ENCODE measurements at regions not wholly inside any gene's neighbourhood (a gene's known extent, or its start where the extent isn't known, plus 50 kb on each side); places are given as distances from the start of the nearest gene placed in this dataset.
A peak's percentile ranks its signal among the peaks of the same experiment; 100 is the strongest.
"Not testable (repeated sequence)": the region's sequence is repeated elsewhere in the genome, so short reads cannot be mapped to it uniquely, and the experiment has no call there.

DNA sequence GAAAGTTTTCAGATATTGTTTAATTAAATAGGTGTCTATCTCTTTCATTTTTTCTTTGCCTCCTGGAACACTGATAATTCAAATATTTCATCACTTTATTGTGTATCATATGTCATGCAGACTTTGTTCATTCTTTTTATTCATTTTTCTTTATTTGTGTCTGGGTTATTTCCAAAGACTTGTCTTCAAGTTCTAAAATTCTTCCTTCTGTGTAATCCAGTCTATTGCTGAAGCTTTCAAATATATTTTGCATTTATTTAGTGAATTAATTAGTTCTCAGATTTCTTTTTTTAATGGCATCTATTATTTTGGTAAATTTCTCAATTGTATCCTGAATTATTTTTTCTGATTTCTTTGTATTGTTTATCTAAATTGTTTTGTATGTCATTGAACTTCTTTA, 70.1 kb downstream of the ZNF330 start:
- DNase-seq = no peak

DNA sequence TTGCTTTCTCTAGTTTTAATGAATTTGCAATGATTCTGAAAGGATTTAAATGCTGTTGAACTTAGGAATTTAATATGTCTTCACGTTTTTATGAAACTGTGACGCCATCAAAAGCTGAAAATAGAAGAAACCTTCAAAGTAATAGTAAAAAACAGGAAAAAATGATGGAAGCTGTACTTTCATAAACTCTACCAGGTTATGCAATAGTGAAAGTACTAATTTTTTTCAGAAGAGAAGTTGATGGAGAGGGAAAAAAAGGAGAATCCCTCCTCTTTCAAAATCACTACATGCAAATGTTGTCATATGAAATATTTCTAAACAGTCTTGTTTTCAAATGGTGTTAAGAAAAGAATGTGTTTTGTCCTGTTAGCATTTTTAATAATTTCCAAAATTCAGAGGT, 73.6 kb downstream of the ZNF330 start:
- no peak for DNase-seq

DNA sequence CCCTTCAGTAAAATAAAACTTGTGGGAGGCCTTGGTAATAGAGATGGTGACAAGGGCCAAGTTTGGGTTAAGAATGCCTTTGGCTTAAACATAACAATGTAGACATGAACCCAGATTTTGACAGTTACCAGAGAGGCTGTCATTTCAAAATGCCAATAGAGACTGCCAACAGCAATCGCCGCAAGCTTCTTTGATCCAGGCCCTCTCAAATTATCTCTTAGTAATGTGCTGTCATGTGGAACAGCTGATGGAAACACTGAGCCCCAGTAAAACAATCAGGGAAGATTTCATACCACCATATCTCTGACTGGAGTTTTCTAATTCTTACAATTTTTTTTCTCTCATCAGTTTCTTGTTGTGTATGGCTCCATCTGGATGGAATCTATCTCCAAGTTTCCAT, 80.5 kb downstream of the ZNF330 start:
- no peak for DNase-seq

DNA sequence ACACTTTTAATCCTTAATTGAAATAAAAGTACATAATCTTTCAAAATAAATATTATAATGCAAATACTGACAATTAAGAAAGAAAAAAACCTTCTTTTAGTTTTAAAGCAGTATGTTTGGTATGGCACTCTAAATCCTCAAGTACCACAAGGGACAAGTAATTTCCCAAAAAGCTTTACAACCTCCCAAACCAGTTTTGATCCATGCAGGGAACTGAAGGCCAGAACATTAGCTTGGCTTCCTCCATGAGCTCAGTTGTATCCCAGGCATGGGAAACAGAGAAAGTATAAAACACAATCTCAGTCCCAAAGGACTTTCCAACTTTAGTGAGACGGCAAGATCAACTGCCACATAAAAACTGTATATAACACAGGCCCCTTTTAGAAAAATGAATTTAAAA, 82.2 kb downstream of the ZNF330 start:
- no peak for DNase-seq

DNA sequence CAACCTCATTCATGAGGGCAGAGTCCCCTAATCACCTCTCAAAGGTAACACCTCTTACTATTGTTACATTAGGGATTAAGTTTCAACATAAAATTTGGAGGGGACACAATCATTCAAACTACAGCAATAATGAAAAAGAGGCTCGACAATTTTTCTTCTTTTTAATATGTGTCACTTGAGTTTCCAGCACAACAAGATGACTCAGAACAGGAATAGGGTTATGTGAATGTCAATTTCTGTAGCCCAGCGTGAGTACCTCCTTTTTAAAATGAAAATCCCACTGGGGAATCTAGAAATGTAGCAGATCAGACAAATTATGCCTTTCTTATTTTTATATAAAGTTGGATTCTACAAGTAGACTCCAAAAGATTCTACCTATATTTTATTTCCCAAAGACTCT, 83.7 kb downstream of the ZNF330 start:
- no peak for DNase-seq

DNA sequence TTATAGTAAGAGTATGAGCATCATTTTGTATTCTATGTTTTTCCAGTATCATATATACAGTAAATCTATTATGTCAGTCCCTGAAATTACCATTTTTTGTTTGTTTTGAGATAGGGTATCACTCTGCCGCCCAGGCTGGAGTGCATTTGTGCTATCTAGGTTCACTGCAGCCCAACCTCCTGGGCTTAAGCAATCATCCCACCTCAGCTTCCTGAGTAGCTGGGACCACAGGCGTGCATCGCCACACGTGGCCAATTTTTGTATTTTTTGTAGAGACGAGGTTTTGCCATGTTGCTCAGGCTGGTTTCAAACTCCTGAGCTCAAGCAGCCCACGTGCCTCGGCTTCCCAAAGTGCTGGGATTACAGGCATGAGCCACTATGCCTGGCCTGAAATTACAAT, 85.6 kb downstream of the ZNF330 start:
- DNase-seq = no peak

DNA sequence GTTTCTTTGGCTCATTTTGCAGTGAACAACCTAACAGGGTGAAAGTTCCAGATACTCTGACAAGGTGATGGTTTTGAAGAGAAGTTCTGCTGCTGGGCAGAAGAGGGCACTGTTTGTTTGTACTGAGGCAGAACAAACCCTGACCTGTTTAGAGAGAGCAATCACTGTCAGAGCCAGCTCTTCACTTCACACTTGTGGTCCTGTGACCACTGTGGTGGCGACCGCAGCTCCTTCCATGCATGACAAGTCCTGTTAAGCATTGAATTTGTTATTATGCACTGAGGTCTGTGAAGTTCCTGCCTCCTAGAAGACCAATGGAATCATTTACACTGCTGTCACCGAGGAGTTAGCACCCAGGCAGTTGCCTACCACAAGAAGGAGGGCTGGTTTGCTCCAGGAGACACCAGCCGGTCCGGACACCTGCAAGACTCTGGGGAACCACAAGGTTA, 86.6 kb downstream of the ZNF330 start:
- DNase-seq = peak; percentile 35

DNA sequence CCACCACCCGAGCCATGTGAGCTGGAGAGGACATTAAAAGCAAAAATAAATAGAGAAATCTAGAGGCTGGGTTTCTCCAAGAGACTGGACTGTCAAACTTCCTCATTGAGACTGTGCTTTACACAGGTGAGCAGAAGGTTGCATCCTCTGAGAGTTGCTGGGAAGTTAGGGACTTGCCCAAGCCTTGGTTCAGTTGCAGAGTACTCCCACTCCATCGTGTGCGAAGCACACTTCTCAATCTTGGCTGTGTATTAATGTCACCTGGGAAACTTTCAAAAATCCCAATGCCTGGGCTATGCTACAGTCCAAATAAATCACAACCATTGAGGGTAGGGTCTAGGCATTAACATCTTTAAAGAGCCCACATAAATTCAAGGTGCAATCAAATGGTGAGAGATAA, 89.2 kb downstream of the ZNF330 start:
- DNase-seq = no peak

DNA sequence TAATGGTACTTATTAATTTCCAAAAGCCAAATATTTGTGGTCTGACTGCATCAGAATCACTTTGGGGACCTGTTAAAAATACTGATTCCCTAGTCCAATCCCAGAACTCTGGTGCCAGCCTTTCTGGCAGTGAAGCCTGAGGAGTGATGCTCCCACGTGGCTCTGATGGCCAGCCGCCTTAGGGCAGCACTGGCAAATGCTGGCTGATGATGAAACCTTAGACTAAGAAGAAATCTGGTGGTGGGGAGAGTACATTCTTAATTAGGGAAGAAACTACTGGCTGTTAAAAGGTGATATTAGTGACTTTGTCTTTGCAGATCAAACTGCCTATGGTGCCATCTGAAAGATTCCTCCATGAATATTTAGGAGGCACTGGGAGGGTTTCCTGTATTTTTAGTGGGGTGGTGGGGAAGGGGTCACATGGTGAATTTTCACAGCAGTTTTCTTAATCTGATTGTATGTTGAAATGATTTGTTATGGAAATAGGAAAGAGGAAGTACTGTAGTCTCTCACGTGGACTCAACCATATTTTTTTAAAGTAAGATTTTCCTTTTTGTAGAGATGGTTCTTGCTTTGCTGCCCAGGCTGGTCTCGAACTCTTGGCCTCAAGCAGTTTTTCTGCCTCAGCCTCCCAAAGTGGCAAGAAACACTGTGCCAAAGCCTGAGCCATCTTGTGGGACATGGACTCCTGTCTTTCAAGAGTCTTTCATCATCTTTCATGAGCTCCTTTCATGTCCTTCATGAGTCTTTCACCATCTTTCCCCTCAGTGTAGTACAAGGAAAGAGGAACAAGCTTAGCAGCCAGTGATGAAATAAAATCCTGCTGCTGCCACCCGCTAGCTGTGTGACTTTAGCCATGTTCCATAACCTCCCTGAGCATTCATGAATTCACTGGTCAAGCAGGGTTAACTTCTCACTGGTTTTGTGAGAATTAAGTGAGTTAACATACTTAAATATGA, 90.8 kb downstream of the ZNF330 start:
- no peak for DNase-seq

DNA sequence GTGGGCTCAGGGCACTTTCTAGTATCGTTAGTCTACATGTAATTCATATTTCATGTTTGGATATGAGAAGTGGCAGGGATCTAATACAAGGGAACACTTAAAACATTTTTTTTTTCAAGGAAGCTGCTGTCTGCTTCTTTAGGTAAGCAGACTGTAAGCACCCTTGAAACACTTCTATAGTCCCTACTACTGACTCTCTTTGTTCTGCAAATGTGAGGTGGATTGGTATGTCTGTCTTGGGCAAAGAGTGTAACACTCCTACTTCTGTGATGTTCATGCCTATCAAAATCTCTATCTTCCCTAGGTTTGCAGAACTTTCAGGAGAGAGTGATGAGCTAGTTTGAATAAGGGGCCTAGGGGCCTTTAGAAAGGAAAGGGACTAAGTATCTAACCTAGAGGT, 93.9 kb downstream of the ZNF330 start:
- no peak for DNase-seq

DNA sequence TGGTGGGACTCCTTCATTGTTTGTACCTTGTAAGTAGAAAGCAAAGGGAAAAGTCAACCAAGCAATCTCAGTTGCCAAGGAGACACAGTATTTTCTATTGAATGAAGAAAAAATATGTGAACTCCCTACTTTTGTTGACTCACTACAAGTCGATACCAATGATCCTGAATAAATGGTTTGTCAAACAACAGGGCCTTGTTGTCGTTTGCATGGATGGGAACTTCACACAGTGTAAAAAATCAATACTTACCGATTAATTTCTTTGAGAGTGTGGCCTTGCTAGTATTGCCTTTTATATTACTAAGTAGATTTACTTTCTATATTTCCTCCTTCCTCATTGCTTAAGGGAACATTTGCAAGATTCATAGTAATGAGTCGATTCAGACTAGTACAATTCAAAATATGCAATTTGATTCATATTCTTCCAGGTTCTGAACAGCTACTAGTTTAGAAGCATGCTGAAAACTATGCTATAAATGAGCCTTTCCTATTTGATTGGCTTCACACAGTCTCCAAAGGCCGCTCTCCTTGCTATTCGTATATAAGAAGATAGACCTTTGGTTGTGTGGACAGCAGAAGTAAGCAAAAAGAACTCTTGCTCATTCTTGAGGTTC, 108.0 kb downstream of the ZNF330 start:
- DNase-seq = no peak

DNA sequence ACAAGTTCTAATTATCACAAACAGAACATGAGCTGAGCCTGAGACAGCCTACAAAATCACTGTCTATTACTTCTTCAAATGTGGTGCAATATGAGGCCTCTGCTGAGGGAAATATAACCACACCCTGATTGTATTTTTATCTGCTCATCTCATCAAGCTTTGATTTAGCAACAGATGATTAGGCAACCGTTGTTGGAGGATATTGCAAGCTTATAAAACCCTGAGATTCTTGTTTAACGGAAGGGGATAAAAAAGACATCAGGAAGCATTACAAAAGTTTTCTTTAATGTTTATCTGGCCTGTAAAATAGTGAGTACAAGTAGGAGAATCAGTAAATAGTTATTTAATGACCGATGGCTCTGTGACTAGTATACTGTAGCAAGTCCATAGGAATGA, 108.5 kb downstream of the ZNF330 start:
- DNase-seq = no peak

DNA sequence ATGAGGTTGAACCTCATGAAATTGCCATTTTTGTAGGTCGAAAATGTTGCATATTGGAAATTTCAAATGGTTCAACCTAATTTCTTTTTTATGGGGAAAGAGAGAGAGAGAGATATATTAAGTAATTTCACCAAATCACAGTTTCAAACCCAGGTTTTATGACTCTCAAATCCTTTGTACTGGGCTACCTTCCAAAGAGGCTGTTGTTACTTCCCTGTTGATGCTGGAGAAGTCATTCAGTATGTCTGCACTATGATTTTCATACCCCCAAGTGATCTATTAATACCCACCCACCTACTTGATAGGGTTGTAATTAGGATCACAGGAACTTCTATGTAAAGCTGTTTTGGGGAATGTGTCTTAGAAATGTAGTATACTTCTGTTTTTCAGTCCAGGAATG, 109.9 kb downstream of the ZNF330 start:
- no peak for DNase-seq

DNA sequence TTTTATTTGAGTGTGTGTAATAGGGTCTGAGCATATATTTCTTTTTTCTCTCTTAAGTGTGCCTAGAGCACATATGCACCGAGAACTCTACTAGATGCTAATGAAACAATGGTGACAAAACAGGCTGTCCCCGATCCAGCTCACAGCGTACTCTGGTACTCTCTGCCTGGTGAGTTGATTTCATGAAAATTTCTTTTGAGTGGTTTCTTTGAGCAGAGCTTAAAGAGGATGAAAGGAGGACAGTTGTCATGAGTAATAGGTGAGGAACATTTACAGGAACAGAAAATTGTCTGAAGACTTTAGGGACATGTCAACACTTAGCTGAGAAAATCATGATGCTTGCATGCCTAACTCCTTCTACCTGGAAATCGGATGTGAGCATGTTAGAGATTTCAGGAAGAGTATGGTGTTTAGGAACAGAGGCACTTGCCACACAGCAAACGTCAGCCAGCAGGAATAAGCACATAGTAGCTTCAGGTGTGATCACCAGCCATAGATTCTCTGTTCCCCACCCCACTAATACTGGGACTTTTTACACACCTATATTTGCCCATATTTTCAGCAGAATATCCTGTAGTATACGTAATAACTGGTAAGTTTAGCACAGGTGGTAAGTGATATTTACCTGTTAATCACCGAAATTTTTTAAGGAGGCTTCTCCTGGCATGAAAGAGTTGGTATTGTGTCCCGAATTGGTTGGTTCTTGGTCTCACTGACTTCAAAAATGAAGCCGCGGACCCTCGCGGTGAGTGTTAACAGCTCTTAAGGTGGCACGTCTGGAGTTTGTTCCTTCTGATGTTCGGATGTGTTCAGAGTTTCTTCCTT, 111.1 kb downstream of the ZNF330 start:
- DNase-seq = no peak

DNA sequence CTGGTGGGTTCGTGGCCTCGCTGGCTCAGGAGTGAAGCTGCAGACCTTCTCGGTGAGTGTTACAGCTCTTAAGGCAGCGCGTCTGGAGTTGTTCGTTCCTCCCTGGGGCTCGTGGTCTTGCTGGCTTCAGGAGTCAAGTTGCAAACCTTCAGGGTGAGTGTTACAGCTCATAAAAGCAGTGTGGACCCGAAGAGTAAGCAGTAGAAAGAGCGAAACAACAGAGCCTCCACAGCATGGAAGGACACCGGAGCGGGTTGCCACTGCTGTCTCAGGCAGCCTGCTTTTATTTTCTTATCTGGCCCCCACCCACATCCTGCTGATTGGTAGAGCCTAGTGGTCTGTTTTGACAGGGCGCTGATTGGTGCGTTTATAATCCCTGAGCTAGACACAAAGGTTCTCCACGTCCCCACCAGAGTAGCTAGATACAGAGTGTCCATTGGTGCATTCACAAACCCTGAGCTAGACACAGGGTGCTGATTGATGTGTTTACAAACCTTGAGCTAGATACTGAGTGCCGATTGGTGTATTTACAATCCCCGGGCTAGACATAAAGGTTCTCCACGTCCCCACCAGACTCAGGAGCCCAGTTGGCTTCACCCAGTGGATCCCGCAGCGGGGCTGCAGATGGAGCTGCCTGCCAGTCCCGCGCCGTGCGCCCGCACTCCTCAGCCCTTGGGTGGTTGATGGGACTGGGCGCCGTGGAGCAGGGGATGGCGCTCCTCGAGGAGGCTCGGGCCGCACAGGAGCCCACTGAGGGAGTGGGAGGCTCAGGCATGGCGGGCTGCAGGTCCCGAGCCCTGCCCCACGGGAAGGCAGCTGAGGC, 111.9 kb downstream of the ZNF330 start:
- DNase-seq = not testable (repeated sequence)

DNA sequence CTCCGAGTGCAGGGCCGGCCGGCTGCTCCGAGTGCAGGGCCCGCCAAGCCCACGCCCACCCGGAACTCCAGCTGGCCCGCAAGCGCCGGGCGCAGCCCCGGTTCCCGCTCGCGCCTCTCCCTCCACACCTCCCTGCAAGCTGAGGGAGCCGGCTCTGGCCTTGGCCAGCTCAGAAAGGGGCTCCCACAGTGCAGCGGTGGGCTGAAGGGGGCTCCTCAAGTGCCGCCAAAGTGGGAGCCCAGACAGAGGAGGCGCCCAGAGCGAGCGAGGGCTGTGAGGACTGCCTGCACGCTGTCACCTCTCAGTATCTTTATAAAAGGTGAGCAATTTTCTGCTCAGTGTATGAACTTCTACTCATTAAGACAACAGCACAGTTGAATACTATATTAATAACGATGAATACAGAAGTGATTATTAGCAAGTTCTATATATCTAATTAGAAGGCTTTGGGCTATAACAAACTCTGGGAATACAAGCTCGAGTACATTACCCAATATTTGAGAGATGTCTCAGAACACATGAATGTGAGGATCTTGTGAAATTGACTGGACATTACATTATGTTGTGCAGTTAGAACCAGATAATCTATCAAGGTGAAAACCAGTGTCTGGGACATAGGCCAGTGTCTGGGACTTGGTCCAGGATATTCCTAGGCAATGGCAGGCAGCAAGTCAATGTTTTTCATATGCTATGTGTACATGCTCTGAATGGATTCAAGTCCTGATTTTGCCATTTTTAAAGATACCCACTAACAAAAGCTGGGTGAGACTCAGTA, 112.9 kb downstream of the ZNF330 start:
- not testable (repeated sequence) for DNase-seq

DNA sequence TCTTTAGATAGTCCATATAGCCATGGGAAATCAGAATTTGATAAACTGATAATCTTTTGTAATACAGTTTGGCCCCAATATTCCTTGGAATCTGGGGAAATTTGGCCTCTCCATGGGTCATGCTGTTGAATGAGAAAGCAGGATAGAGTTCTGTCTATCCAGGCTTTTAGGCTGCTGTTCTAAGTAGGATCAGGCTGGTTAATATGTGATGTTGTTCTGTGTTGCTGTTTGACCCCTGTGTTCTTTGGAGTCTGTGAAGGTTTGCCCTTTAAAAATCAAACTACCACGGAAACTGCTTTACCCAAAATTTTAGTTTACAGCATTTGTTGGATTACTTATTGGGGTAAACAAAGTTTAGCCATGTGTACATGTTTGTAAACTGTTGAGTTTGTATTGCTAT, 114.5 kb downstream of the ZNF330 start:
- DNase-seq = no peak

DNA sequence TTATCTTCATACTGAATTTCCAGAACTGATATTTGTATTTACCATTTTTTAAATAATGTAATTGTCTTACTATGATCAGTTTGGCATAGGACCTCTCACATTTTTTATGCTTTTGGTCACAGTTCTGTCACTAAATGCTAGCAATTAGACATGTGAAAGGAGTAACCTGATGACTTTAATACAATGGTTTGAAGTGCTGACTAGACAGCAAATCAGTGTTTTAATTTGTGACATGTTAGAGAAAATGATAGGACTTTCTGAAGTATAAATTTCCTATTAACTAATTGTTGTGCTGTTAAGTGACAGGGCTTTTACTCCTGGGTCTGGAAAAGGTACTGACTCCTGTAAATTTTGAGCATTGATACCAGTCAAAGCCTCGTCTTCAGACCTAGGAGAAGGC, 117.5 kb downstream of the ZNF330 start:
- no peak for DNase-seq

DNA sequence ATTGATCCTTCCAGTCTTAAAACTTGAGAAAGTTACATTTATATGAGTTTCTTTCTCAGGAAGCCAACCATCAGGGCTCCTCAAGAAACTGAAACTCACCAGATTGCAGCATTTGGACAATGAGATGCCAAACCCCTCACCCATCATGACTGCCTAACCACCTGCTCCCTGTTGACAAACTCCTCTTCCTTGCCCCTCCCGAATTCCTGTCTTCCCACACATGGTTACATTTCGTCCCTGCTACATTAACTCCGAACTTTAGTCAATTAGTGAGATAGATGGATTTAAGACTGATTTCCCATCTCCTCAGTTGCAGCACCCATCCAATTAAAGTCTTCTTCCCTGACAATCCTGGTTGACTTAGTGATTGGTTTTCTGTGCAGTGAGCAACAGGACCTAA, 118.7 kb downstream of the ZNF330 start:
- DNase-seq = no peak

DNA sequence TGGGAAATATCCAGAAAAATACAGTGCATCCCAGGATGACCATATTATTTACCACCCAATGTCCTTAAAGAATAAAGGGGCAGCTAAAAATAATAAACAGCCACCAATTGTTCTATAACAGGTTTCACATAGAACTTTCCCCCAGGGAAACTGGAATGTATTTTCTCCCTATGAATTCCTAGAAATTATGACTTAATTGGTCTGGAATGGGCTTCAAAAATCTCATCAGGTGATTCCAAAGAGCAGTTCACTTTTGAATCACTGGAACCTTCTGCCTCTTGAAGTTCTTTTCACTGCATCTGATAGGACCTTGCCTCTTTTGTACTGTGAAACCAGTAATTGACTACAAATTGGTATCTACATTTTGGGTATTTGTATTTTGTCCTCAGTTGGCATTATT, 119.3 kb downstream of the ZNF330 start:
- no peak for DNase-seq

DNA sequence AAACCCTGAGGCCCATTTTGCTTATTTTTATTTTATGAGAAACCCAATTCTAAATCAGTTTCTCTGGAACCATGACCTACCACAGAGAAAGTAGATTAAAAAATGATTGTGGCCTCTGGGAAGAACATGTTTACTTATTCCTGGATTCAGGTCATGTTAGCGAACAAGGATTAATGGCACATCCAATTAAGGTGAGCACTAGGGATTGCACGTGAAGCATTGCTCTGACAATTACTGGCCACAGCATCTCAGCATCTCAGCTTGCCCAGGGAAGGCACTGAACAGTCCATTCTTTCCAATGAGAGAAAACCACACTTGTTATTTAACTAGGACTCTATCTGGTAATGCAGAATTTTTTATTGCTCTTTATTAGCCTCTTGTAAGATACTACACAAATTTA, 119.8 kb downstream of the ZNF330 start:
- no peak for DNase-seq

DNA sequence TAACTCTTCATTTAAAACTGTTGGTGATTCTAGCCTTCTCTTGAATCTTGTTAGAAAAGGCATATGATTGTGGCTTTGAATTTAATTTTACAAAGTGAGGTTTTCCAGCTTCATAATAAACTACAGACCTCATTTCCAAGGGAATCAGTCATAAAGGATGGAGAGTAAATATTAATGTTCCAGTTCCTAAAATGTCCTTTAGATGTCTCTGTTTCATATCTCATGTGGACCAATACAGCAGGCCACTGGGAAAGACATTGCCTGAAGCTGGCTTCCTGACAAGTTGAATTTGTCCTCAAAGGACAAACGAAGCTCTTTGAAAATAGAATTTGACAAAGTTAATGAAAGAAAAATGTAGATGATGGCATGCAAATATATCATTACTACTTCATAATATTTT, 125.4 kb downstream of the ZNF330 start:
- no peak for DNase-seq
